ENCODE measurements at regions not wholly inside any gene's neighbourhood (a gene's known extent, or its start where the extent isn't known, plus 50 kb on each side); places are given as distances from the start of the nearest gene placed in this dataset.

- TF ChIP-seq ISL1 (CRISPR knock-in tag; IDR thresholded peaks at IDR 0.05) (no peak), ARNTL (CRISPR knock-in tag; IDR thresholded peaks at IDR 0.05; ENCODE audit: borderline replicate concordance, low read depth) (no peak)
Measured at GRCh38 chr4:131638781-131639180, 1510.3 kb upstream of the PCDH10 start (continued).

DNA sequence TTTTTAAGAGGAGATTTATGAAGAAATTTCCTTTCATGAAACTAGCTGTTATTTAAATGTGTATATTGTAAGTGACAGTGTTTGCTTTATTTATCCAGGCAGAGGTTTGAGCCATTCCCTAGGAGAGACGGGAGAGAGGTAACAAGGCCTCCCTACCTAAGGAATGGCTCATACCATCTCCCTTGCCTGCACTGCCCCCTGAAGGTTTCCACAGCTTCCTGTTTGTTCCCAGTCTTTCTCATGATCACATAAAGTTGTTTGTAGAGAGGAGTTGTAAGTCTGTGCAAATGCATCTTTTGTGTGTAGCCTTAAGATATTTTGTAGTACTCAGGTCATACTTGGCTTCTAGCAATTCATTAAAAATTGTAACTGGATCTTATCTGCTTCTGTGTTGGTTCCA lies 1504.5 kb upstream of the PCDH10 start:
- peak; percentile 100 for ATAC-seq
- TF ChIP-seq ZFP30 (CRISPR knock-in tag; IDR thresholded peaks at IDR 0.05) (no peak), CREB5 (CRISPR knock-in tag; IDR thresholded peaks at IDR 0.05; ENCODE audit: low read depth) (no peak), PATZ1 (CRISPR knock-in tag; IDR thresholded peaks at IDR 0.05; ENCODE audit: borderline replicate concordance) (no peak), ESRRG (CRISPR knock-in tag; IDR thresholded peaks at IDR 0.05) (no peak), ZC3H10 (CRISPR knock-in tag; IDR thresholded peaks at IDR 0.05) (no peak), ISL1 (CRISPR knock-in tag; IDR thresholded peaks at IDR 0.05) (no peak), CSRNP3 (CRISPR knock-in tag; IDR thresholded peaks at IDR 0.05) (no peak), TOX (CRISPR knock-in tag; IDR thresholded peaks at IDR 0.05; ENCODE audit: borderline replicate concordance) (no peak), ZNF565 (CRISPR knock-in tag; conservative IDR thresholded peaks at IDR 0.05; ENCODE audit: low read depth) (no peak), TSHZ2 (CRISPR knock-in tag; IDR thresholded peaks at IDR 0.05) (no peak), GLIS3 (CRISPR knock-in tag; IDR thresholded peaks at IDR 0.05) (no peak), TCF4 (CRISPR knock-in tag; IDR thresholded peaks at IDR 0.05; ENCODE audit: borderline replicate concordance) (no peak), SNAI2 (CRISPR knock-in tag; IDR thresholded peaks at IDR 0.05) (no peak), ZFP3 (CRISPR knock-in tag; IDR thresholded peaks at IDR 0.05) (no peak)

DNA sequence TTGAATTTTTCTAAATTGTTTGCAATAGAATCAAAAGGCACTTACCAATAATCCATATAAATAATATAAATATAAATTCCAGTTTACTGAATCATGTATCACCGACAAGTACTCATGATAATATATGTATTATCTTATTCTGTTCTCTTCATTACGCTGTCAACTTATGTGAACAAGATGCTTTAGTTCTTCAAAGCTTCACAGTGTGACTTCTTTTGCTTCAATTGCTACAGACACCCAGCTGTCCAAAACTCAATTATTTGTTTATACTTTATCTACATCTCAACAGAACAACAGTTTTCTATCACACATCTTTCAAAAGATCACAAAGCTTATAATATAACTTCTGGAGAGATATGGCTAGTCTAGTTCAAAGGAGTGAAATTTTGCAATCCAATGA lies 1499.9 kb upstream of the PCDH10 start:
- no peak for ATAC-seq
- TF ChIP-seq TCF4 (CRISPR knock-in tag; IDR thresholded peaks at IDR 0.05; ENCODE audit: borderline replicate concordance): no peak
- TF ChIP-seq ZNF565 (CRISPR knock-in tag; conservative IDR thresholded peaks at IDR 0.05; ENCODE audit: low read depth): no peak
- TF ChIP-seq TOX (CRISPR knock-in tag; IDR thresholded peaks at IDR 0.05; ENCODE audit: borderline replicate concordance): no peak
- TF ChIP-seq ISL1 (CRISPR knock-in tag; IDR thresholded peaks at IDR 0.05): no peak
- TF ChIP-seq TSHZ2 (CRISPR knock-in tag; IDR thresholded peaks at IDR 0.05): no peak
- no peak for TF ChIP-seq ARNTL (CRISPR knock-in tag; IDR thresholded peaks at IDR 0.05; ENCODE audit: borderline replicate concordance, low read depth)
- TF ChIP-seq ZNF8 (CRISPR knock-in tag; IDR thresholded peaks at IDR 0.05): no peak
- TF ChIP-seq, protein P1, sequence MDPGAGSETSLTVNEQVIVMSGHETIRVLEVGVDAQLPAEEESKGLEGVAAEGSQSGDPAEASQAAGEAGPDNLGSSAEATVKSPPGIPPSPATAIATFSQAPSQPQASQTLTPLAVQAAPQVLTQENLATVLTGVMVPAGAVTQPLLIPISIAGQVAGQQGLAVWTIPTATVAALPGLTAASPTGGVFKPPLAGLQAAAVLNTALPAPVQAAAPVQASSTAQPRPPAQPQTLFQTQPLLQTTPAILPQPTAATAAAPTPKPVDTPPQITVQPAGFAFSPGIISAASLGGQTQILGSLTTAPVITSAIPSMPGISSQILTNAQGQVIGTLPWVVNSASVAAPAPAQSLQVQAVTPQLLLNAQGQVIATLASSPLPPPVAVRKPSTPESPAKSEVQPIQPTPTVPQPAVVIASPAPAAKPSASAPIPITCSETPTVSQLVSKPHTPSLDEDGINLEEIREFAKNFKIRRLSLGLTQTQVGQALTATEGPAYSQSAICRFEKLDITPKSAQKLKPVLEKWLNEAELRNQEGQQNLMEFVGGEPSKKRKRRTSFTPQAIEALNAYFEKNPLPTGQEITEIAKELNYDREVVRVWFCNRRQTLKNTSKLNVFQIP (CRISPR knock-in tag; IDR thresholded peaks at IDR 0.05; ENCODE audit: borderline replicate concordance, low read depth): no peak
- TF ChIP-seq CREB5 (CRISPR knock-in tag; IDR thresholded peaks at IDR 0.05; ENCODE audit: low read depth): no peak
- TF ChIP-seq PATZ1 (CRISPR knock-in tag; IDR thresholded peaks at IDR 0.05; ENCODE audit: borderline replicate concordance): no peak
- no peak for TF ChIP-seq PPARA (CRISPR knock-in tag; IDR thresholded peaks at IDR 0.05; ENCODE audit: borderline replicate concordance)
- TF ChIP-seq ZFP3 (CRISPR knock-in tag; IDR thresholded peaks at IDR 0.05): no peak
- TF ChIP-seq ZFP30 (CRISPR knock-in tag; IDR thresholded peaks at IDR 0.05): no peak
- no peak for TF ChIP-seq ESRRG (CRISPR knock-in tag; IDR thresholded peaks at IDR 0.05)
- no peak for TF ChIP-seq CSDC2 (CRISPR knock-in tag; IDR thresholded peaks at IDR 0.05)
- TF ChIP-seq OSR1 (CRISPR knock-in tag; IDR thresholded peaks at IDR 0.05): no peak
